Stimulated activated CD4-positive, alpha-beta T cell treated with anti-CD3 and anti-CD28 coated beads, Interleukin-4, amount 100 ng/mL, for 4 hours (primary cell): ENCODE measurements at regions not wholly inside any gene's neighbourhood (a gene's known extent, or its start where the extent isn't known, plus 50 kb on each side); places are given as distances from the start of the nearest gene placed in this dataset.
"Not testable (repeated sequence)": the region's sequence is repeated elsewhere in the genome, so short reads cannot be mapped to it uniquely, and the experiment has no call there.

Experiments used
- DNase-seq, 2 experiments: peaks; one replicate each; pipeline ENCODE4 v3.0.0-alpha.2; 2020

GRCh38 chr2:8544171-8544785 is 137.6 kb upstream of the ID2 start:
- DNase-seq = no peak

GRCh38 chr2:8544786-8545694 is 136.8 kb upstream of the ID2 start:
- DNase-seq = peak; percentile 83 to 90

GRCh38 chr2:8545695-8546611 is 135.9 kb upstream of the ID2 start:
- no peak for DNase-seq

GRCh38 chr2:8546612-8547283 is 135.1 kb upstream of the ID2 start:
- peak in 1 of 2 experiments; percentile 54 for DNase-seq

- no peak for DNase-seq
Measured at GRCh38 chr2:8547284-8548064, 134.4 kb upstream of the ID2 start.

GRCh38 chr2:8548065-8548618 is 133.7 kb upstream of the ID2 start:
- DNase-seq = no peak

DNA sequence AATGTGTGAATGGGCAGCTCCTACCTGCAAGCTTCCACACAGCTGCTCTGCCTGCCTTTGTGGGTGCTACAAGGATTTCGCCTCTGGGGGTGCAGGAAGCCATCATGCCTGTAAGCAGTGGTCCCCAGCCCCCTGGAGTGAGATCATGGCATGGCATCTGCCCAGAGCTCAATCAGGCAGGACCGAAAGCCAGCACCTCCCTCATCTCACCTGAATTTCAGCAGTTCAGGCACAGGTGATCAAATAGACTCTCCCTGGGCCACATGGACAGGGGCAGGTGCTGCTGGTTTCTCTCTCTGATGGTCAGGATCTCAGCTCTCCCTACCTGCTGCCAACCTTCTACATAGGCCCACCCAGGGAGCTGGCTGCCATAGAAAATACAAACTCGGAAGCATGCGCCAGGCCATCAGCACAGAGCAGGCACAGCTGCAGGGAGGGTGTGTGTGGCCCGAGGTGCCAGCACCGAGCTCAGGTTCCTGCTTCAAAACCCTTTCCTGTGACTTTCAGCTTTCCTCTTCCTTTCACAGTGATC is 133.2 kb upstream of the ID2 start:
- no peak for DNase-seq

- DNase-seq = no peak
Measured at GRCh38 chr2:8549273-8549922, 132.5 kb upstream of the ID2 start.

DNA sequence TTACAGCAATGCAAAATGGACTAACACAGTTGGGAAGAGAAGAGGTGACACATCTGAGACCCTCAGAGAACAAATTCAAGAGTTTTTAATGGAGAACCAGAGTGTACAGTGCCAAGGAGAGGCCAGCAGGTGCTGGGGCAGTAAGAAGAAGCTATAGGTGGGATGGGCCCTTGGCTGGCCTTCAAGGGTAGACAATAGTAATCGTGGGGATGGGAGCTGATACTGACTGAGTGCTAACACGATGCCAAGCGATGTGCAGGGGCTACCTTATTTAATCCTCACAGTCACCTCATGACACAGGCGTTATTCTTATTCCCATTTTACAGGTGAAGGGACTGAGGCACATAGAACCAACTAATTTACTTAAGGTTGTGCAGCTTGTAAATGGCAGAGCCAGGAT is 131.9 kb upstream of the ID2 start:
- DNase-seq = no peak

DNA sequence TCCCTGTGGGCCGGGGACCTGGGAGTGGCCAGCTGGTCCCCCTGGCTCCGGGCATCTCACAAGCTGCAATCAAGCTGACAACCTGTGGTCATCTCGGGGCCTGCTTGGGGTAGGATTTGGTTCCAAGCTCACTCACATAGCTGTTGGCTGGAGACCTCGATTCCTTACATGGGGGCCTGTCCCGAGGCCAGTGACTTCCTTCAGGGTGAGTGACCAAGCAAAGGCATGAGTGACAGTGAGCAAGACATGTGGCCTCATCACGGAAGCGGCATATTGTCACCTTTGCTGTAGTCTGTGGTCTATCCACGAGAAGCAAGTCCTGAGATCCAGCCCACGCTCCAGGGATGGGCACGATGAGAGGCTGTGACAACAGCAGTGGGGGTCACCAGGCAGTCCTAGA is 131.4 kb upstream of the ID2 start:
- DNase-seq = no peak

GRCh38 chr2:8550937-8551621 is 130.8 kb upstream of the ID2 start:
- DNase-seq = no peak

GRCh38 chr2:8551622-8552074 is 130.2 kb upstream of the ID2 start:
- DNase-seq = peak in 1 of 2 experiments; percentile 32

GRCh38 chr2:8552293-8552801 is 129.5 kb upstream of the ID2 start:
- DNase-seq = no peak

- DNase-seq = no peak
Measured at GRCh38 chr2:8553643-8554042, 128.2 kb upstream of the ID2 start.

GRCh38 chr2:8554296-8554806 is 127.5 kb upstream of the ID2 start:
- DNase-seq = no peak

- no peak for DNase-seq
Measured at GRCh38 chr2:8555543-8555942, 126.3 kb upstream of the ID2 start.

DNA sequence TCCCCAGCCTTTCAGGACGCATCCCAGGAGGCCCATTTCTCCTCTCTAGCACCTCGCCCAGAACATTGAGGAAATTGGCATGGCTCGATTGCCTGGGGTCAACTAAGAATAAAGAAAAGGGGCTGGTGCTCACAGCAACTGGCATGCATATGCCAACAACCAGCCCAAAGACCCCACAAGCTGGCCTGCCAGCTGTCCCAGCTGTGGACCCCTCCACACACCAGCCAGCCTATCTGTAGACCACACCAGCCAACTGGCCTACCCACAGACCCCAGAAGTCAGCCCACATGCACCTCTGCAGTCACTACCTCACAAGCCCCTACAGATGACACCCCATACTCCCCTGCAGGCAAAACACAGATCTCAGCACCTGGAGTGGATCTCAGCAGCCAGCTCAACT is 123.8 kb upstream of the ID2 start:
- DNase-seq = no peak

GRCh38 chr2:8558956-8559355 is 122.9 kb upstream of the ID2 start:
- DNase-seq = no peak

DNA sequence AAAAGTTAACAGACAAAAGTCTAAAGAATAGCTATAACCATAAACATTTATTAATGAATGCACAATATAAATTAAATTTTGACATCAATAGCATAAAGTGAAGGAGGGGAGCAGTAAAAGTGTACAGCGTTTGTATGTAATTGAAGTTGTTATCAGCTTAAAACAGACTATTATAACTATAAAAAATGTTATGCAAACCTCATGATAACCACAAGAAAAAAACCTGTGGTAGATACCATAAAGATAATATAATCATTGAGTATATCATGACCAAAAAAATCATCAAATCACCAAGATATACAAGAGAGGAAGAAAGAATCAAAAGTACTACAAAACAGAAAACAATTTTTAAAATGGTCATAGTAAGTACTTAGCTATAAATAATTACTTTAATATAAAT is 122.1 kb upstream of the ID2 start:
- no peak for DNase-seq

DNA sequence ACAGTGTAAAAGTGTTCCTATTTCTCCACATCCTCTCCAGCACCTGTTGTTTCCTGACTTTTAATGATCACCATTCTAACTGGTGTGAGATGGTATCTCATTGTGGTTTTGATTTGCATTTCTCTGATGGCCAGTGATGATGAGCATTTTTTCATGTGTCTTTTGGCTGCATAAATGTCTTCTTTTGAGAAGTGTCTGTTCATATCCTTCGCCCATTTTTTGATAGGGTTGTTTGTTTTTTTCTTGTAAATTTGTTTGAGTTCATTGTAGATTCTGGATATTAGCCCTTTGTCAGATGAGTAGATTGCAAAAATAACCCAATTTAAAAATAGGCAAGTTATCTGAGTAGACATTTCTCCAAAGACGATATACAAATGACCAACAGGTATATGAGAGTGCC is 120.2 kb upstream of the ID2 start:
- DNase-seq = not testable (repeated sequence)
